ENCODE measurements at regions not wholly inside any gene's neighbourhood (a gene's known extent, or its start where the extent isn't known, plus 50 kb on each side); places are given as distances from the start of the nearest gene placed in this dataset.

DNA sequence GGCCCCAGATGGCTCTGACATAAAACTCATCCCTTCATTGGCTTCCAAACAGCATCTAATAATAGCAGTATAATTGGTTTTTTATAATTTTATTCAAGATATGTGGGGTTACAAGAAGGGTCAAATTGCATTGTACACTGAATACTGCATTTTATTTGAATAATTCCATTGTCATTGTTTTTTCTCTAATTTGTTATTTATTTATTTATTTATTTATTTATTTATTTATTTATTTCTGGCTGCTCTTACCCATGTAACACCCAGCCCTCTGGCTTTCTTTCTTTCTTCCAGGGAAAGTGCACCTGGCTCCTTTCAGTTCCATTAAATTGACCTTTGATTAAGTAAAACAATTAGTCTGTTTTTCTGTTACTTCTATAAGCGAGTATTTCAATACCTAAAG is 210.1 kb downstream of the CDH9 start:
- no peak for DNase-seq
- no peaks in the 10 kb centered on the region for H3K4me1 Mint-ChIP-seq (ENCODE audit: low read depth, unreplicated experiment)
- CTCF ChIA-PET: no interaction called here
- intact Hi-C loops (cut with micrococcal nuclease; ENCODE audit: unreplicated experiment): no loop called here
- TF ChIP-seq, protein P1, sequence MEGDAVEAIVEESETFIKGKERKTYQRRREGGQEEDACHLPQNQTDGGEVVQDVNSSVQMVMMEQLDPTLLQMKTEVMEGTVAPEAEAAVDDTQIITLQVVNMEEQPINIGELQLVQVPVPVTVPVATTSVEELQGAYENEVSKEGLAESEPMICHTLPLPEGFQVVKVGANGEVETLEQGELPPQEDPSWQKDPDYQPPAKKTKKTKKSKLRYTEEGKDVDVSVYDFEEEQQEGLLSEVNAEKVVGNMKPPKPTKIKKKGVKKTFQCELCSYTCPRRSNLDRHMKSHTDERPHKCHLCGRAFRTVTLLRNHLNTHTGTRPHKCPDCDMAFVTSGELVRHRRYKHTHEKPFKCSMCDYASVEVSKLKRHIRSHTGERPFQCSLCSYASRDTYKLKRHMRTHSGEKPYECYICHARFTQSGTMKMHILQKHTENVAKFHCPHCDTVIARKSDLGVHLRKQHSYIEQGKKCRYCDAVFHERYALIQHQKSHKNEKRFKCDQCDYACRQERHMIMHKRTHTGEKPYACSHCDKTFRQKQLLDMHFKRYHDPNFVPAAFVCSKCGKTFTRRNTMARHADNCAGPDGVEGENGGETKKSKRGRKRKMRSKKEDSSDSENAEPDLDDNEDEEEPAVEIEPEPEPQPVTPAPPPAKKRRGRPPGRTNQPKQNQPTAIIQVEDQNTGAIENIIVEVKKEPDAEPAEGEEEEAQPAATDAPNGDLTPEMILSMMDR (IDR thresholded peaks at IDR 0.05; ENCODE audit: unreplicated experiment): no peak
- peaks cover 10% of the 10 kb centered on the region for H3K9me3 Mint-ChIP-seq (ENCODE audit: low read depth, unreplicated experiment)
- no TSS peak for BruUV-seq (replicated peaks)
- no peaks in the 10 kb centered on the region for H3K27me3 Mint-ChIP-seq (ENCODE audit: unreplicated experiment)
- no peaks in the 10 kb centered on the region for H3K36me3 Mint-ChIP-seq (ENCODE audit: insufficient read depth, unreplicated experiment)
- H3K4me3 Mint-ChIP-seq (ENCODE audit: low read depth, unreplicated experiment): no peak overlapping the region
- H3K27ac Mint-ChIP-seq (ENCODE audit: unreplicated experiment): no peak overlapping the region

DNA sequence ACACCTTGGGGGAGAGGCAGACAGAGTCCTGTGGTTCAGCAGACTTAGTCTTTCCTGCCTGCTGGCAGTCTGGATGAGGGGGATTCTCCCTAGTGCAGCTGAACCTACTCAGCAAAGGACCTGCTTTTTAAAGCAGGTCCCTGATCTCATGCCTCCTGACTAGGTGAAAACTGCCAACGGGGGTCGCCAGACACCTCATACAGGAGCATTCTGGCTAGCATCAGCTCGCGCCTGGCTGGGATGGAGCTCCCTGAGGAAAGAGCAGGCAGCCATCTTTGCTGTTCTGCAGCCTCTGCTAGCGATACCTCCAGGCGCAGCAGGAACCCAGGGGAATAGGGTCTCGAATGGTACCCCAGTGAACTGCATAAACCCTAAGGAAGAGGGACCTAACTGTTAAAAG is 225.2 kb downstream of the CDH9 start:
- H3K4me3 Mint-ChIP-seq (ENCODE audit: low read depth, unreplicated experiment): no peak overlapping the region
- peaks cover 19% of the 10 kb centered on the region for H3K9me3 Mint-ChIP-seq (ENCODE audit: low read depth, unreplicated experiment)
- no peaks in the 10 kb centered on the region for H3K4me1 Mint-ChIP-seq (ENCODE audit: low read depth, unreplicated experiment)
- TF ChIP-seq, protein P1 (IDR thresholded peaks at IDR 0.05; ENCODE audit: unreplicated experiment): no peak
- no peak for DNase-seq
- CTCF ChIA-PET: no interaction called here
- intact Hi-C loops (cut with micrococcal nuclease; ENCODE audit: unreplicated experiment): no loop called here
- H3K36me3 Mint-ChIP-seq (ENCODE audit: insufficient read depth, unreplicated experiment): no peaks in the 10 kb centered on the region
- H3K27ac Mint-ChIP-seq (ENCODE audit: unreplicated experiment): no peak overlapping the region
- no peaks in the 10 kb centered on the region for H3K27me3 Mint-ChIP-seq (ENCODE audit: unreplicated experiment)
- BruUV-seq (replicated peaks): no TSS peak

DNA sequence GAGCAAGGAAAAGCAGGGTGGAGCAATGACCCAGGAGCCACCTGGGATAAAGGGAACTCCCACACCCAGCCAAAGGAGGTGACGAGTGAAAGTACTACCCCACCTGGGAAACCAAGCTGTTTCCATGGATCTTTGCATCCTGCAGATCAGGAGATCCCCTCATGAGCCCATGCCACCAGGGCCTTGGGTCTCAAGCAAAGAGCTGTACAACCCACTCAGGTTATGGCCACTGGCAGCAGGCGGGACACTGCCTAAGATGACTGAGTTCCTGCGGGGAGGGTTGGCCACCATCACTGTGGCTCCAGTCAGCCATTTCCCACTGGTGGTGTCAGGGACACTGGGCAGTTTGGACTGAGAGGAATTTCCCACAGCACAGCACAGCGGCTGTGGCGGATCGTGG is 225.7 kb downstream of the CDH9 start:
- BruUV-seq (replicated peaks): no TSS peak
- CTCF ChIA-PET: no interaction called here
- H3K4me3 Mint-ChIP-seq (ENCODE audit: low read depth, unreplicated experiment): no peak overlapping the region
- TF ChIP-seq, protein P1 (IDR thresholded peaks at IDR 0.05; ENCODE audit: unreplicated experiment): no peak
- no peak overlapping the region for H3K27ac Mint-ChIP-seq (ENCODE audit: unreplicated experiment)
- intact Hi-C loops (cut with micrococcal nuclease; ENCODE audit: unreplicated experiment): no loop called here
- DNase-seq: no peak
- H3K4me1 Mint-ChIP-seq (ENCODE audit: low read depth, unreplicated experiment): no peaks in the 10 kb centered on the region
- no peaks in the 10 kb centered on the region for H3K27me3 Mint-ChIP-seq (ENCODE audit: unreplicated experiment)
- peaks cover 21% of the 10 kb centered on the region for H3K9me3 Mint-ChIP-seq (ENCODE audit: low read depth, unreplicated experiment)
- H3K36me3 Mint-ChIP-seq (ENCODE audit: insufficient read depth, unreplicated experiment): no peaks in the 10 kb centered on the region

DNA sequence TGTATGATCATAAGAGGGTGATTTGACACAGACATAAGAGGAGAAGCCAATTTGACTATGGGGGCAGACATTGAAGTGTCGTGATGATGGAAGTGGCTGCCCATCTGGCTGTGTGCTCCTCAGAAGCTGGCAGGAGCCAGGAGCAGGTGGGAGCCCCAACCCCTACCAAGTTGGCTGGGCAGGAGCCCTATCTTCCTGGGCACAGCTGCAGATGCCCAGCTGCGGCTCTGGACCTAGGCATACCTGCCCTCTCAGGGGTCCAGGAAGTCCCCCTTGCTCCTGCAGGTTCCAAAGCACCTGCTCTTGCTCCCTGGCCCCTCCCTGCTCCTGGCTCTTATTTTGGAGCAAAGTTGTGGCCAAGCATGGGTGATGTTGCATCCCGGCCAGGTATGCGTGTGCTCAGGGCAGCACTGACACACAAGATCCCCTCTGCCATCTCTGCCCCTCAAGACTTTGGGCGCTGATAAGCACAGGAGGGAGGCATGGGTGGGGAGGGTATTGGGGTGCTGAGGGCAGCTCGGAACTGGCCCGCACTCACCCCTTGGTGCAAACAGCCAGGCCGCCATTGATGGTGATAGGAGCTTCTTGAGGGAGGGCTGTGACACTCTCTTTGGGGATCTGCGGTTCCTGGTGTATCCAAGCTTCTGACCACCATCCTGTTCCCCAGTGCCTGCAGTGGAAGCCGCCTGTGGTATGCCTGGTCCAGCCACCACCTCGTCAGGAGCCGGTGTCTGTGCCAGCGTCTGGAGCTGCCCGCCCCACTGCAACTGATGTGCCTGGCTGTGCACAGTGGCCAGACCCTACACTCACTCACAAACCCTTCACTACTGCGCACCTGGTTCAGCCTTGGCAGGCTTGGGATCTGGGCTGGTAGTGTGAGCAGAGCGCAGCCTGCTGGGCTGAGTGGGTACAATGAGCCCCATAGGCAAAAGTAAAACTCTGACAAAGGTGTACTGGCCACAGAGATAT is 230.9 kb downstream of the CDH9 start:
- Mint-ChIP-seq H3K27me3 (ENCODE audit: unreplicated experiment) (no peaks in the 10 kb centered on the region), H3K36me3 (ENCODE audit: insufficient read depth, unreplicated experiment) (no peaks in the 10 kb centered on the region), H3K27ac (ENCODE audit: unreplicated experiment) (no peak overlapping the region), H3K4me1 (ENCODE audit: low read depth, unreplicated experiment) (no peaks in the 10 kb centered on the region), H3K4me3 (ENCODE audit: low read depth, unreplicated experiment) (no peak overlapping the region), H3K9me3 (ENCODE audit: low read depth, unreplicated experiment) (peaks cover 10% of the 10 kb centered on the region)
- TF ChIP-seq, protein P1 (IDR thresholded peaks at IDR 0.05; ENCODE audit: unreplicated experiment): no peak
- CTCF ChIA-PET: no interaction called here
- BruUV-seq (replicated peaks): no TSS peak
- no peak for DNase-seq
- intact Hi-C loops (cut with micrococcal nuclease; ENCODE audit: unreplicated experiment): no loop called here

Data from Calu3 (cell line).